OCI-LY7 (cell line): ENCODE measurements at regions not wholly inside any gene's neighbourhood (a gene's known extent, or its start where the extent isn't known, plus 50 kb on each side); places are given as distances from the start of the nearest gene placed in this dataset.

ENCODE experiments used
- EZH2phosphoT487 ChIP-seq: fragments of 200-600 bp; sonication (generic); IDR thresholded peaks from 2 replicates; pipeline ENCODE4 v1.6.1; 2018; ENCODE audit warnings: low read depth, borderline replicate concordance, mild to moderate bottlenecking, mixed run types, antibody characterized with exemption, low read length, moderate library complexity, mixed read lengths
- TF ChIP-seq, protein P1 (sequence below): fragments of 200-600 bp; sonication (generic); conservative IDR thresholded peaks from 2 replicates; pipeline ENCODE4 v1.5.1; 2014; ENCODE audit warnings: mild to moderate bottlenecking, antibody characterized with exemption, low read length, moderate library complexity, mixed read lengths

DNA sequence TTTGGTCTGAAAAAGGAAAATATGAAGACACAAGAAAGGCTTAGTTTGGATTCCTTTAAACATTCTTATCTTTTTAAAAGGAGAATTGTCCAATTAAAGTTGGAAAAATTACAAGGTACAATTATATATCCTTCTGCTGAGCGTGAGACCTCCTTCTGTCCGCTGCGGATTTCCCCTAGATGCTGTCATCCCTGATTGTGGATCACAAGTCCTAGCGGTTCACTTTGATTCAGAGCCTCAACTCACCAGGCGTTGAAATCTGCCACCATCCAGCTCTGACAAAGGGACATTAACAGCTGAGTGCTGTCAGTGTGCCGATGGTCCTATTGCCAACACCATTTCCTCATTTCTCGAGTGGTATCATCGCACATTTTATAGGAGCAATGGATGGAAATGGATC is 73.1 kb upstream of the PTER start:
- TF ChIP-seq, protein P1, sequence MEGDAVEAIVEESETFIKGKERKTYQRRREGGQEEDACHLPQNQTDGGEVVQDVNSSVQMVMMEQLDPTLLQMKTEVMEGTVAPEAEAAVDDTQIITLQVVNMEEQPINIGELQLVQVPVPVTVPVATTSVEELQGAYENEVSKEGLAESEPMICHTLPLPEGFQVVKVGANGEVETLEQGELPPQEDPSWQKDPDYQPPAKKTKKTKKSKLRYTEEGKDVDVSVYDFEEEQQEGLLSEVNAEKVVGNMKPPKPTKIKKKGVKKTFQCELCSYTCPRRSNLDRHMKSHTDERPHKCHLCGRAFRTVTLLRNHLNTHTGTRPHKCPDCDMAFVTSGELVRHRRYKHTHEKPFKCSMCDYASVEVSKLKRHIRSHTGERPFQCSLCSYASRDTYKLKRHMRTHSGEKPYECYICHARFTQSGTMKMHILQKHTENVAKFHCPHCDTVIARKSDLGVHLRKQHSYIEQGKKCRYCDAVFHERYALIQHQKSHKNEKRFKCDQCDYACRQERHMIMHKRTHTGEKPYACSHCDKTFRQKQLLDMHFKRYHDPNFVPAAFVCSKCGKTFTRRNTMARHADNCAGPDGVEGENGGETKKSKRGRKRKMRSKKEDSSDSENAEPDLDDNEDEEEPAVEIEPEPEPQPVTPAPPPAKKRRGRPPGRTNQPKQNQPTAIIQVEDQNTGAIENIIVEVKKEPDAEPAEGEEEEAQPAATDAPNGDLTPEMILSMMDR = no peak
- no peak for TF ChIP-seq EZH2phosphoT487
